ENCODE measurements at regions not wholly inside any gene's neighbourhood (a gene's known extent, or its start where the extent isn't known, plus 50 kb on each side); places are given as distances from the start of the nearest gene placed in this dataset.

DNA sequence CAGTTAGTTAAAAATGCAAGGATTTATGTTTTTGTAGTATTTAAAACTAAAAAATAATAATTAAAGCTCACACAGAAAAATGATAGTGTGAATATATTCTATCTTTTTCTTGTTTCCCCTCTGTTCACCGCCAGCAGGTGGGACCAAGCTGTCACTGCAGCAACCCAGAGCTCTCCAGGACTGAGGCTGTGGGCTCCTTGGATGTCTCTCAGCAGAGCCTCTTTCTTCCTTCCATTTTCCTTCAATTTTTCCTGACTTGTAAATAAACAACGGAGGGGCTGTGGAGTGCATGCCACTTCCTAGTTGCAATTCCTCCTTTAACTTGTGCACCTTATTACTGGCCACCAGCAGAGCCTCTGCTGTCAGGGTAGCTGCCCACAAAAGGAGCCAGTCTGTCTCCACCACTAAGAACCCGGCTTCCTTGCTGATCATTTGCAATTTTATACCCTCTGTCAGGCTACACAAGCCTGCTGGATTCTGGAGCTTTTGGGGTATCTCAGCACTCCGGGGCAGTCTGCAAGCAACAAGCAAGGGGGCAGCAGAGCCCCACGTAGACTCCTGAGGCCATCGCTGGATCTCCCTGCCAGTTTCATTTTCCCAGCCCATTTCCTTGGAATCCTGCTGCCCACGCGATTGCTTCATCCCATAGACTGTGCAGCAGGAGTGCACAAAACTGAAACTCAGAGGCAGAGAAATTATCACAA, 1467.4 kb downstream of the C4orf33 start:
- TF ChIP-seq ZFP30 (CRISPR knock-in tag; IDR thresholded peaks at IDR 0.05): peak; percentile 57; the same call in 1 of the 2 replicates
- TF ChIP-seq, protein P1, sequence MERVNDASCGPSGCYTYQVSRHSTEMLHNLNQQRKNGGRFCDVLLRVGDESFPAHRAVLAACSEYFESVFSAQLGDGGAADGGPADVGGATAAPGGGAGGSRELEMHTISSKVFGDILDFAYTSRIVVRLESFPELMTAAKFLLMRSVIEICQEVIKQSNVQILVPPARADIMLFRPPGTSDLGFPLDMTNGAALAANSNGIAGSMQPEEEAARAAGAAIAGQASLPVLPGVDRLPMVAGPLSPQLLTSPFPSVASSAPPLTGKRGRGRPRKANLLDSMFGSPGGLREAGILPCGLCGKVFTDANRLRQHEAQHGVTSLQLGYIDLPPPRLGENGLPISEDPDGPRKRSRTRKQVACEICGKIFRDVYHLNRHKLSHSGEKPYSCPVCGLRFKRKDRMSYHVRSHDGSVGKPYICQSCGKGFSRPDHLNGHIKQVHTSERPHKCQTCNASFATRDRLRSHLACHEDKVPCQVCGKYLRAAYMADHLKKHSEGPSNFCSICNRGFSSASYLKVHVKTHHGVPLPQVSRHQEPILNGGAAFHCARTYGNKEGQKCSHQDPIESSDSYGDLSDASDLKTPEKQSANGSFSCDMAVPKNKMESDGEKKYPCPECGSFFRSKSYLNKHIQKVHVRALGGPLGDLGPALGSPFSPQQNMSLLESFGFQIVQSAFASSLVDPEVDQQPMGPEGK (CRISPR knock-in tag; IDR thresholded peaks at IDR 0.05; ENCODE audit: borderline replicate concordance): no peak
- peak; percentile 99 for ATAC-seq

DNA sequence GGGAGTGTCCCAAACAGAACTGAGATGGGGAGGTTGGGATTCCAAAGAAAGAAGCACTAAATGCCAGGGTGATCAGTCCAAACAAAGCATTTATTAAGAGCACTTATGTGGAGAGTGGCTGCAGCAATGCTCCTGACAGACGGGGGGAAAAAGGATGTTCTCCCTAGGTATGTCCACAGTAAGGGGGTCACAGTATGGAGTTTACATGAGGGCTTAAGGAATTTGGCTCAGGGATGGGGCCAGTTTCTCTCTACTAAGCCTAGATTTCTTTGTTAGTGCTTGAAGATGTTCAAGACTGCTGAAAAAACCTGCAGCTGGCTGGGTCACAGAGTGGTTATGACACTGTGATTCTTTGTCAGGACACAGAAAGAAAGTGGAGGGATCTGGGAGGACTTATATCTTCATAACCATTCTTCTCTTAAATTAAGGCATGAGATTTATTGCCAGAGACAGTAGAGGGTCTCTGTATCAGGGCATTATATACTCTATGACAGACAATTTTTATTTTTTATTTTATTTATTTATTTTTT, 1468.0 kb downstream of the C4orf33 start:
- TF ChIP-seq CSDC2 (CRISPR knock-in tag; IDR thresholded peaks at IDR 0.05): no peak
- no peak for TF ChIP-seq ZNF70 (CRISPR knock-in tag; IDR thresholded peaks at IDR 0.05)
- no peak for TF ChIP-seq TCF4 (CRISPR knock-in tag; IDR thresholded peaks at IDR 0.05; ENCODE audit: borderline replicate concordance)
- TF ChIP-seq TOX (CRISPR knock-in tag; IDR thresholded peaks at IDR 0.05; ENCODE audit: borderline replicate concordance): no peak
- TF ChIP-seq ARNTL (CRISPR knock-in tag; IDR thresholded peaks at IDR 0.05; ENCODE audit: borderline replicate concordance, low read depth): no peak
- TF ChIP-seq, protein P2, sequence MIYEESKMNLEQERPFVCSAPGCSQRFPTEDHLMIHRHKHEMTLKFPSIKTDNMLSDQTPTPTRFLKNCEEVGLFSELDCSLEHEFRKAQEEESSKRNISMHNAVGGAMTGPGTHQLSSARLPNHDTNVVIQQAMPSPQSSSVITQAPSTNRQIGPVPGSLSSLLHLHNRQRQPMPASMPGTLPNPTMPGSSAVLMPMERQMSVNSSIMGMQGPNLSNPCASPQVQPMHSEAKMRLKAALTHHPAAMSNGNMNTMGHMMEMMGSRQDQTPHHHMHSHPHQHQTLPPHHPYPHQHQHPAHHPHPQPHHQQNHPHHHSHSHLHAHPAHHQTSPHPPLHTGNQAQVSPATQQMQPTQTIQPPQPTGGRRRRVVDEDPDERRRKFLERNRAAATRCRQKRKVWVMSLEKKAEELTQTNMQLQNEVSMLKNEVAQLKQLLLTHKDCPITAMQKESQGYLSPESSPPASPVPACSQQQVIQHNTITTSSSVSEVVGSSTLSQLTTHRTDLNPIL (CRISPR knock-in tag; IDR thresholded peaks at IDR 0.05; ENCODE audit: low read depth): no peak
- TF ChIP-seq RARB (CRISPR knock-in tag; IDR thresholded peaks at IDR 0.05): no peak
- TF ChIP-seq ZFP30 (CRISPR knock-in tag; IDR thresholded peaks at IDR 0.05): no peak
- TF ChIP-seq, protein P3, sequence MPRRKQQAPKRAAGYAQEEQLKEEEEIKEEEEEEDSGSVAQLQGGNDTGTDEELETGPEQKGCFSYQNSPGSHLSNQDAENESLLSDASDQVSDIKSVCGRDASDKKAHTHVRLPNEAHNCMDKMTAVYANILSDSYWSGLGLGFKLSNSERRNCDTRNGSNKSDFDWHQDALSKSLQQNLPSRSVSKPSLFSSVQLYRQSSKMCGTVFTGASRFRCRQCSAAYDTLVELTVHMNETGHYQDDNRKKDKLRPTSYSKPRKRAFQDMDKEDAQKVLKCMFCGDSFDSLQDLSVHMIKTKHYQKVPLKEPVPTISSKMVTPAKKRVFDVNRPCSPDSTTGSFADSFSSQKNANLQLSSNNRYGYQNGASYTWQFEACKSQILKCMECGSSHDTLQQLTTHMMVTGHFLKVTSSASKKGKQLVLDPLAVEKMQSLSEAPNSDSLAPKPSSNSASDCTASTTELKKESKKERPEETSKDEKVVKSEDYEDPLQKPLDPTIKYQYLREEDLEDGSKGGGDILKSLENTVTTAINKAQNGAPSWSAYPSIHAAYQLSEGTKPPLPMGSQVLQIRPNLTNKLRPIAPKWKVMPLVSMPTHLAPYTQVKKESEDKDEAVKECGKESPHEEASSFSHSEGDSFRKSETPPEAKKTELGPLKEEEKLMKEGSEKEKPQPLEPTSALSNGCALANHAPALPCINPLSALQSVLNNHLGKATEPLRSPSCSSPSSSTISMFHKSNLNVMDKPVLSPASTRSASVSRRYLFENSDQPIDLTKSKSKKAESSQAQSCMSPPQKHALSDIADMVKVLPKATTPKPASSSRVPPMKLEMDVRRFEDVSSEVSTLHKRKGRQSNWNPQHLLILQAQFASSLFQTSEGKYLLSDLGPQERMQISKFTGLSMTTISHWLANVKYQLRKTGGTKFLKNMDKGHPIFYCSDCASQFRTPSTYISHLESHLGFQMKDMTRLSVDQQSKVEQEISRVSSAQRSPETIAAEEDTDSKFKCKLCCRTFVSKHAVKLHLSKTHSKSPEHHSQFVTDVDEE (CRISPR knock-in tag; IDR thresholded peaks at IDR 0.05): no peak
- TF ChIP-seq, protein P1 (CRISPR knock-in tag; IDR thresholded peaks at IDR 0.05; ENCODE audit: borderline replicate concordance): no peak
- TF ChIP-seq, protein P4, sequence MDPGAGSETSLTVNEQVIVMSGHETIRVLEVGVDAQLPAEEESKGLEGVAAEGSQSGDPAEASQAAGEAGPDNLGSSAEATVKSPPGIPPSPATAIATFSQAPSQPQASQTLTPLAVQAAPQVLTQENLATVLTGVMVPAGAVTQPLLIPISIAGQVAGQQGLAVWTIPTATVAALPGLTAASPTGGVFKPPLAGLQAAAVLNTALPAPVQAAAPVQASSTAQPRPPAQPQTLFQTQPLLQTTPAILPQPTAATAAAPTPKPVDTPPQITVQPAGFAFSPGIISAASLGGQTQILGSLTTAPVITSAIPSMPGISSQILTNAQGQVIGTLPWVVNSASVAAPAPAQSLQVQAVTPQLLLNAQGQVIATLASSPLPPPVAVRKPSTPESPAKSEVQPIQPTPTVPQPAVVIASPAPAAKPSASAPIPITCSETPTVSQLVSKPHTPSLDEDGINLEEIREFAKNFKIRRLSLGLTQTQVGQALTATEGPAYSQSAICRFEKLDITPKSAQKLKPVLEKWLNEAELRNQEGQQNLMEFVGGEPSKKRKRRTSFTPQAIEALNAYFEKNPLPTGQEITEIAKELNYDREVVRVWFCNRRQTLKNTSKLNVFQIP (CRISPR knock-in tag; IDR thresholded peaks at IDR 0.05; ENCODE audit: borderline replicate concordance, low read depth): no peak
- no peak for TF ChIP-seq BACH2 (CRISPR knock-in tag; IDR thresholded peaks at IDR 0.05; ENCODE audit: borderline replicate concordance)
- TF ChIP-seq OSR1 (CRISPR knock-in tag; IDR thresholded peaks at IDR 0.05): no peak
- peak; percentile 73 for ATAC-seq

DNA sequence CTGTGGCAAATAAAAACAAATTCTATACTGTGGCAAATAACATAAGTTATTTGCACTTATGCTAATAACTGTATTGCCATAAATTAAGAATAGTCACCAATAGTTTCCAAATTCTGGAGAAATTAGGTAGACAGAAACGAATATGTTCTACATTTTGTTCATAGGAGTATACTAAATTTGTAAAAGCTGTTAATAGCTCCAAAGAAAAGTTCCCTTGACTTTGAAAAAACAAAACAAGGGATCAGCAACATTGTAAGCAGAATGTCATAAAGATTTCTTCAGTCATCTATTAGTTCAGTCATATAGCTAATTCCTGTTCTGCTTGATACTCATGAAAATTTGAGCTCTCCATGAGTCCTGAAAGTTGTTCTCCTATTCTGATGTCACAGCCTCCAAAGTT, 1472.8 kb downstream of the C4orf33 start:
- TF ChIP-seq ZFP30 (CRISPR knock-in tag; IDR thresholded peaks at IDR 0.05) (no peak), ZNF8 (CRISPR knock-in tag; IDR thresholded peaks at IDR 0.05) (no peak), TCF4 (CRISPR knock-in tag; IDR thresholded peaks at IDR 0.05; ENCODE audit: borderline replicate concordance) (no peak), ISL1 (CRISPR knock-in tag; IDR thresholded peaks at IDR 0.05) (no peak), BACH2 (CRISPR knock-in tag; IDR thresholded peaks at IDR 0.05; ENCODE audit: borderline replicate concordance) (no peak), ARNTL (CRISPR knock-in tag; IDR thresholded peaks at IDR 0.05; ENCODE audit: borderline replicate concordance, low read depth) (no peak), ZNF70 (CRISPR knock-in tag; IDR thresholded peaks at IDR 0.05) (no peak), OSR1 (CRISPR knock-in tag; IDR thresholded peaks at IDR 0.05) (no peak), TOX (CRISPR knock-in tag; IDR thresholded peaks at IDR 0.05; ENCODE audit: borderline replicate concordance) (no peak), ESRRG (CRISPR knock-in tag; IDR thresholded peaks at IDR 0.05) (no peak), CSDC2 (CRISPR knock-in tag; IDR thresholded peaks at IDR 0.05) (no peak)
- TF ChIP-seq, protein P3 (CRISPR knock-in tag; IDR thresholded peaks at IDR 0.05): no peak
- TF ChIP-seq, protein P4 (CRISPR knock-in tag; IDR thresholded peaks at IDR 0.05; ENCODE audit: borderline replicate concordance, low read depth): no peak
- no peak for ATAC-seq
